ENCODE measurements at regions not wholly inside any gene's neighbourhood (a gene's known extent, or its start where the extent isn't known, plus 50 kb on each side); places are given as distances from the start of the nearest gene placed in this dataset.

DNA sequence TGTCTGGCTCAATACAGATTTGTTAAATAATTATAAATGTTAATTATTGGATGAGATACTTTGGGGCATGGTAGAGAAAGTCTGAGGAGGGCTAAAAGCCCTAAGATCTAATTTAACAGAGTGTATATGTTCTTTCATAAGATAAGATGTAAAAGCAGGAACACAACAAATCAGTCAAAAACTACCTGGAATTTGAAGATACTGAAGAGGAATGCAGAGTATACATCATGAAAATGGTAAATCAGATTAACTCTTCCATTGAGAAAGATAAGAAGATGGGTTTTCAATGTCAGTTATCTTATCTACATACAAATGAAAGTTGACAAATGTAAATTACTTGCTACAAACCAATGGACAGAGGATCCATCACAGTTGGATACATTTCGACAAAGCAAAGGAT, 107.3 kb upstream of the NFIB start:
- H3K36me3 ChIP-seq (ENCODE audit: low read depth, low read length) = no peaks in the 10 kb centered on the region
- no peaks in the 10 kb centered on the region for H3K27me3 ChIP-seq (ENCODE audit: low read length)
- H3K9me3 ChIP-seq (ENCODE audit: low read length) = no peaks in the 10 kb centered on the region
- no peak for ATAC-seq
- H3K79me2 ChIP-seq (ENCODE audit: low read length) = no peaks in the 10 kb centered on the region
- H2AFZ ChIP-seq (ENCODE audit: low read length) = no peak overlapping the region
- CTCF ChIA-PET = no interaction called here
- DNase-seq = no peak
- peaks cover 29% of the 10 kb centered on the region for H3K4me1 ChIP-seq (ENCODE audit: insufficient read depth, low read length)
- H4K20me1 ChIP-seq (ENCODE audit: low read length) = no peaks in the 10 kb centered on the region
- H3K9ac ChIP-seq (ENCODE audit: low read length) = no peak overlapping the region
- no peak overlapping the region for H3K4me3 ChIP-seq (ENCODE audit: low read length)
- no peaks in the 10 kb centered on the region for H3K9me2 ChIP-seq (replicated peaks; ENCODE audit: low read length)
- H3K27ac ChIP-seq (ENCODE audit: low read length) = no peak overlapping the region
- no peak overlapping the region for H3K4me2 ChIP-seq (ENCODE audit: low read length)
- no peak for TF ChIP-seq CTCF (conservative IDR thresholded peaks at IDR 0.05; ENCODE audit: low read depth, low read length)
- no peak for TF ChIP-seq EZH2 (IDR thresholded peaks at IDR 0.05; ENCODE audit: low read length, unreplicated experiment)
- intact Hi-C loops (cut with micrococcal nuclease) = no loop called here
- no peaks in the 10 kb centered on the region for H3F3A ChIP-seq (ENCODE audit: low read length, unreplicated experiment)
- POLR2A ChIA-PET (ENCODE audit: unreplicated experiment) = no interaction called here
- no TSS peak for BruUV-seq (replicated peaks)

DNA sequence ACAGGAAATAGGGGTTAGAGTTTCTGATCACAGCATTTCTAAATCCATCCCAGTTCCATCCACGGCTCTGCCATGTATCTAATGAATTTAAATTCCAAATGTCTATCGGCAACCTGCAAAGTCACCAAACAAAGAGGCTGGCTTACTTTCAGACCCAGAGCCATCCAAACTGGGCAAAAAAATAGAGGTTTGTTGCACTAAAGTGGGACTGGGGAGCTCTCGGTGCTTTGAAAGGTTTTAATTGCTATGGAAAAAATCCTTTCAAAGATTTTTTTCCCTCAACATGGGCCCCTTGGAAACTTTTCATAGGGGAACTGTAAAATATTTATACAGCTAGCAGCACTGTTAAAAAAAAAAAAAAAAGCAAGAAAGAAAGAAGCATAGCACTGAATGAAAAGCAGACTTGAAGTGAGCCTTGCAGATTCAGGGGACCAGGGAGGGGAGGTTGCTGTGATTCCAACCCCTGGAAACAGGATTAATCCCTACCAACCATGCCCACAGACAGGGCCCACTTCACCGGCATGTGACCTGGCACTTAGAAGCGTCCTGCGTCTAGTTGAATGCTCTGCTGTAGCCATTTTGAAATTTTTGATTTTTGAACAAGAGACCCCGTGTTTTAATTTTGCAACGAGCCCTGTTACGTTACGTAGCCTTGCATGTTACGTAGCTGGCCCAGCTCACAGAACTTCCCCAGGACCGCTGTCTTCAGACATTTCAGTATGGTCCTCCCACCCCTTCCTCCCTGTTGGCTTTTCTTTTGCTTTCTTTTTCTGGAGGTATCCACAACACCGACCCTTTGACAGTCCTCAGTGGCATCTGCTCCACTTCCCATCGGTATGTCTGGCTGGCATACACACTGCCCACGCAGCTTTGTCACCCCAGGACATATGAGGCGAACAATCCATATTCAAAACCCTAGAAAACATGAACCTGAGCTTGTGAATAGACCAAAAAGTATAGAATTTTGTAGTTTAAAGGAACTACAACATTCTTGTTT, 105.3 kb upstream of the NFIB start:
- H3K27me3 ChIP-seq (ENCODE audit: low read length) = no peaks in the 10 kb centered on the region
- no peak overlapping the region for H2AFZ ChIP-seq (ENCODE audit: low read length)
- no TSS peak for BruUV-seq (replicated peaks)
- intact Hi-C loops (cut with micrococcal nuclease) = loop anchor here (5.0 kb wide), 1 partner anchor 97 kb away; no protein-coding TSS in a partner anchor
- no peaks in the 10 kb centered on the region for H3K36me3 ChIP-seq (ENCODE audit: low read depth, low read length)
- no peaks in the 10 kb centered on the region for H3K79me2 ChIP-seq (ENCODE audit: low read length)
- H3F3A ChIP-seq (ENCODE audit: low read length, unreplicated experiment) = no peaks in the 10 kb centered on the region
- DNase-seq = no peak
- H3K4me1 ChIP-seq (ENCODE audit: insufficient read depth, low read length) = peaks cover 29% of the 10 kb centered on the region
- no peaks in the 10 kb centered on the region for H3K9me2 ChIP-seq (replicated peaks; ENCODE audit: low read length)
- no peaks in the 10 kb centered on the region for H4K20me1 ChIP-seq (ENCODE audit: low read length)
- POLR2A ChIA-PET (ENCODE audit: unreplicated experiment) = no interaction called here
- ATAC-seq = no peak
- no peak overlapping the region for H3K27ac ChIP-seq (ENCODE audit: low read length)
- H3K4me3 ChIP-seq (ENCODE audit: low read length) = no peak overlapping the region
- H3K9me3 ChIP-seq (ENCODE audit: low read length) = no peaks in the 10 kb centered on the region
- H3K4me2 ChIP-seq (ENCODE audit: low read length) = 0 out of 2 replicates have a peak overlapping the region, but pooled peaks have one; percentile 1
- H3K9ac ChIP-seq (ENCODE audit: low read length) = no peak overlapping the region
- TF ChIP-seq EZH2phosphoT487 (IDR thresholded peaks at IDR 0.05; ENCODE audit: borderline replicate concordance, low read length) (no peak), CTCF (conservative IDR thresholded peaks at IDR 0.05; ENCODE audit: low read depth, low read length) (no peak), EZH2 (IDR thresholded peaks at IDR 0.05; ENCODE audit: low read length, unreplicated experiment) (no peak)
- CTCF ChIA-PET = no interaction called here

Measured in PC-3 (cell line).